ENCODE measurements at regions not wholly inside any gene's neighbourhood (a gene's known extent, or its start where the extent isn't known, plus 50 kb on each side); places are given as distances from the start of the nearest gene placed in this dataset.

- 89 to 92% methylated on average over 3 of the region's 3 CpGs for WGBS, 2 donors
- Histone ChIP-seq H3K27ac (no peak overlapping the region), H3K27me3 (no peaks in the 10 kb centered on the region), H3K36me3 (replicated peaks in 1 of 2; ENCODE audit: insufficient read depth in 1 of 2, low read depth in 2 of 2) (no peaks in the 10 kb centered on the region), H3K4me1 (peaks cover 22% of the 10 kb centered on the region), H3K4me3 (no peak overlapping the region), H3K9me3 (no peaks in the 10 kb centered on the region)
- TF ChIP-seq CTCF (IDR thresholded peaks at IDR 0.05) (no peak), POLR2A (IDR thresholded peaks at IDR 0.05) (no peak)
- ATAC-seq, result no peak
- intact Hi-C loops (cut with DNase I), result no loop called here
- DNase-seq, result no peak
These were observed 161.6 kb upstream of the IER5L start for GRCh38 chr9:129339539-129340157.

- no peaks in the 10 kb centered on the region for H3K27me3 ChIP-seq
- DNase-seq (peak in 1 of 4 donors; percentile 50), ATAC-seq (no peak)
- H3K4me3 ChIP-seq, result no peak overlapping the region
- H3K27ac ChIP-seq, result peak overlapping the region in 1 of 4 donors; percentile 36
- peaks cover 30% of the 10 kb centered on the region for H3K4me1 ChIP-seq
- H3K9me3 ChIP-seq, result no peaks in the 10 kb centered on the region
- WGBS, 2 donors, result 72 to 73% methylated on average over 12 to 19 of the region's 19 CpGs
- intact Hi-C loops (cut with DNase I), result no loop called here
- no peaks in the 10 kb centered on the region for H3K36me3 ChIP-seq (replicated peaks in 1 of 2; ENCODE audit: insufficient read depth in 1 of 2, low read depth in 2 of 2)
- no peak for TF ChIP-seq CTCF (IDR thresholded peaks at IDR 0.05)
- no peak for TF ChIP-seq POLR2A (IDR thresholded peaks at IDR 0.05)
These were observed 160.8 kb upstream of the IER5L start for GRCh38 chr9:129338724-129339430.

GRCh38 chr9:129337336-129338140 is 159.5 kb upstream of the IER5L start:
- Histone ChIP-seq H3K4me3 (no peak overlapping the region), H3K27me3 (no peaks in the 10 kb centered on the region), H3K4me1 (peaks cover 36% of the 10 kb centered on the region), H3K27ac (peak overlapping the region in 3 of 4 donors; percentile 18 to 97 (median 86)), H3K9me3 (no peaks in the 10 kb centered on the region), H3K36me3 (replicated peaks in 1 of 2; ENCODE audit: insufficient read depth in 1 of 2, low read depth in 2 of 2) (no peaks in the 10 kb centered on the region)
- WGBS, 2 donors, result 76 to 79% methylated on average over 19 to 27 of the region's 27 CpGs
- ATAC-seq (no peak), DNase-seq (no peak)
- TF ChIP-seq CTCF (IDR thresholded peaks at IDR 0.05), result no peak
- no peak for TF ChIP-seq POLR2A (IDR thresholded peaks at IDR 0.05)
- intact Hi-C loops (cut with DNase I), result no loop called here

DNA sequence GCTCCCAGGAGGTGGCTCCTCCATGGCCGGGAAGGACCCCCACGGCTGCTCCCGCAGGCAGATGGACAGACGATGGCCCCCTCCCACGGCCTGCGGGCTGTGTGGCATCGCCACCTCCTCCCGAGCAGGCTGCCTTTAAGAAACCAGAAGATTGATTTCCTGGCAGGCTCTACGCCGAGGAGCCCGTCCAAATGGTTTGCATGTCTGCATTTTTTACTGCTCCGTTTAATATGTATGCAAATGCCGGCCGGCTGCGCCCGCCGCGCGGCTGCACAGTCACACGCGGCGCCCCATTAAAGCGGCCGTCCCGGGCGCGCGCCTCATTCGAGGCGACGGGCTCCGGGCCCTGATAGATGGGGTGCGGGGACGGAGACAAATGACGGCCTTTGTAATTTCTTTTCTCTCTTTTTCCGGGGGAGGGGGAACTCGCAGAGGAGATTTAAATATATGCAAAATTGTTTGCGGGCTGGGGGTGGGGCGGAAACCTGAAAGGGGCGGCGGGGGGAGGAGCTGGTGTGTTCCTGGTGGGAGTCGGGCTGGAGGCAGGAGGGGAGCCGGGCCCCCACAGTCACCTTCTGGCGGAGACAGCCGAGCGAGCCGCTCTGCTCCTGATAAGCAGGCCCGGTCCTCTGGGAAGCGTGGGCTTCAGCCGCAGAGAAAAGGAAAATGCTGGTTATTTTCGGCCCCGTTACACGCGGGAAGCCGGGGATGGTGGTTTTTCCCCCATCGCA is 158.7 kb upstream of the IER5L start:
- intact Hi-C loops (cut with DNase I), result no loop called here
- Histone ChIP-seq H3K4me1 (peaks cover 36% of the 10 kb centered on the region), H3K36me3 (replicated peaks in 1 of 2; ENCODE audit: insufficient read depth in 1 of 2, low read depth in 2 of 2) (no peaks in the 10 kb centered on the region), H3K4me3 (no peak overlapping the region), H3K27ac (peak overlapping the region; percentile 27 to 97 (median 90)), H3K27me3 (no peaks in the 10 kb centered on the region), H3K9me3 (no peaks in the 10 kb centered on the region)
- ATAC-seq, result no peak
- peak in 3 of 4 donors; percentile 48 to 56 (median 53) for DNase-seq
- WGBS, 2 donors, result 13 to 35% methylated on average over 38 to 56 of the region's 56 CpGs
- no peak for TF ChIP-seq POLR2A (IDR thresholded peaks at IDR 0.05)

Measured in body of pancreas (tissue), 4 donors.